DMS53 treated with DMSO at 0.1 percent for 48 hours (cell line): ENCODE measurements at regions not wholly inside any gene's neighbourhood (a gene's known extent, or its start where the extent isn't known, plus 50 kb on each side); places are given as distances from the start of the nearest gene placed in this dataset.
"Not testable (repeated sequence)": the region's sequence is repeated elsewhere in the genome, so short reads cannot be mapped to it uniquely, and the experiment has no call there.

Source experiments
- DNase-seq: peaks from one replicate; lab custom pipeline; 2025; ENCODE audit not compliant: unreplicated experiment; lab: John Stamatoyannopoulos, UW

DNA sequence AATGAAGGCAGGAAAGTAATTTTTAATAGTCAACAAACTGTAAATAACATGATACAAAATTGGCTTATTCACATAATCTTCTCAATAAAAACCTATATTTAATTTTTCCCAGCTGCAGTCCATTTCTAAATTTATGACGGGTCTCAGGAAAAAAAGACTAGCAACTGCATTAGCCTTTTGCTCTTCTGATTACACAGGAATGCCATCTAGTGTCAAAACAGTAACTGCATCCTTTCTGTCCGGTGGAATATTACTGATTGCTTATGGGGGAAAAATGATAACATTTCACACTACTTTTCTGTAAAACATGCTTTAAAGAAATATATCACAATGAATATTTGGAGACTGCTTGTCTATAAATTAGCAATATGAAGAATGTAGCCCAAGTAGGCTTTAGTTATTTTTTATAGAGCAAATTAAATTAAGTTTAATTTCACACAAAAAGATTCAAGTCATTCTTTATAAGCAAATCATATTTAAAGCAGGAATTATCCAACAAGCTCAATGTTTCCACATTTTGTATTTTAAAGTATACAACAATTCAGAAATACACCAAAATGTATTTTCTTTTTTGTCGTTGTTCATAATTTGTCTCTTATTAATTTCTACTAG is 534.7 kb downstream of the CDH10 start:
- peak; percentile 45 for DNase-seq

DNA sequence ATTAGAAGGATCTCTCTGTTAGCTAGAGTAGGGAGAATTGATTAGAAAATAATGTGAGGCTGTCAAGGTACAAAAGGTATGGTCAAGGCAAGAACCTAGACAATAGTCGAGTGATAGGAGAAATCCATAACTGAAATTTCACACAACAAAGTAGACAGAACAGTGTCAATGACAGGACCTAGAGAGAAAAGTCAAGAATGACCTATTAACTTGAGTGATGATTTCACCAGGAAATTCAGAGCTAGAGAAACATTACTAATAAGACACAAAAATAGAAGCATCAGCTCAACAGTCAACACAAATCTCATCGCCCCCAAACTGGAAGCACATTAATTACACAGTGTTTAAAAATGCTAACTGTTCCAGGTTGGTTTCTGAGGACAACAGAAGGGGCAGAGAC is 532.4 kb downstream of the CDH10 start:
- no peak for DNase-seq

DNA sequence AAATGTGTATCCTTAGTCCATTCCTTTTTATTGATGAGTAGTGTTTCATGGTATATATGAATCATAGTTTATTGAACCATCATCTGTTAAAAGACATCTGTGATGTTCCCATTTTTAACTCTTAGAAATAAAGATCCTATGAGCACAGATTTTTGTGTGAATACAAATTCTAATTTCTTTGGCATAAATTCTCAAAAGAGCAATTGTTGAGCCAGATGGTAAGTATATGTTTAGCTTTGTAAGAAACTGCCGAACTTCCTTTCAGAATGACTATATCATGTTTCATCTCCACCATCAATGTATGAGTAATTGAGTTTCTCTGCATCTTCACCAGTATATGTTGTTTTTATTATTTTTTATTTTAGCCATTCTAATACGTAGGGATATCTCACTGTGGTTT is 526.4 kb downstream of the CDH10 start:
- no peak for DNase-seq

DNA sequence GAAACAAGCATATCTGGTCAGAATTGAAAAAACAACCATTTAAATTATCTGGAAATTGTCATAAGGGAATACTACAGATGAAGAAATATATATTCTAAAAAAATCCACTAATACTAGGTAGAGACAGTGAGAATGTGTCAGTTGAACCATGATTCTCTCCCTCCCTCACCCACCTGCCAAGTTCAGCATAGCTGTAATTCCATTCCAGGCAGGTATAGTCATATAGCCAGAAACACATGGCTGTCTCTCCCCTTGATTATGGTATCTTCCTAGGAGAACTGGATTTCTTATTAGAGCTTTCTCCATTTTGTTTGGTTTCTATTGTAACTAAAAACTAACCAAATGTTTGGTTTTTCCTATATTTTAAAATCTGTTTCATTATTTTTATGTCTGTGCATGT is 509.2 kb downstream of the CDH10 start:
- no peak for DNase-seq

DNA sequence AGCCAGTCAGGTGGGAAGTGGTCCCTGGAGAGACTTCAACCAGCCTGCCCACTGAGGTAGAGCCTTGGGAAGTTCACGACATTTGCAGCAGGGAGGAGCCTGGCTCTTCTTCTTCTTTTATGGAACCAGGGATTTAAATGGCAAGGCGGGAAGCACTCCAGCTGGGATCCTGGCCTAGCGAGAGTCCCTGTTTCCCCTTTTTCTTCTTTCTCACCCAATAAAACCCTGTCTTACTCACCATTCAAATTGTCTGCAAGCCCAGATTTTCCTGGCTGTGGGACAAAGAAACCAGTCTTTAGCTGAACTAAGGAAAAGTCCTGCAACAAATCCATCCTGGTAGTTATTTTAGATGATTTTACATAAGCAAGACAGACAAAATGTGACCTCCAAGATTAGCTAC is 503.7 kb downstream of the CDH10 start:
- DNase-seq = no peak

DNA sequence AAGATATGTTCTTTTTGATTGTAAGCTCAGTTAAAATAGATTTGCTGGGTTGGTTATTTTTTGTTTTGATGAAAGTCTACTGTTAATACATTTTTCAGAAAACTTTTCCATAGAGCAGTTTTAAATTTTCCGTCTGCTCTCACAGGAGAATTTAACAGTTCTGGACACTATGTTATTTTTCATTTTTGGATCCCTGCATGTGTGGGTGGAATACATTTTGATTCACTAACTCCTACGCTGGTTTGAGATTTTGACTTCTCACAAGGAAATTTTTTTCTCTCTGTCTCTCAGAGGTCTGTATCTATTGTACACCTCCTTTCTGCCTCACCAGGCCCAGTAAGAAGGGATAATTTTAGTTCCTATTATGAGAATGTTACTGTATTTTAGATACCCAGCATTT is 502.4 kb downstream of the CDH10 start:
- no peak for DNase-seq

DNA sequence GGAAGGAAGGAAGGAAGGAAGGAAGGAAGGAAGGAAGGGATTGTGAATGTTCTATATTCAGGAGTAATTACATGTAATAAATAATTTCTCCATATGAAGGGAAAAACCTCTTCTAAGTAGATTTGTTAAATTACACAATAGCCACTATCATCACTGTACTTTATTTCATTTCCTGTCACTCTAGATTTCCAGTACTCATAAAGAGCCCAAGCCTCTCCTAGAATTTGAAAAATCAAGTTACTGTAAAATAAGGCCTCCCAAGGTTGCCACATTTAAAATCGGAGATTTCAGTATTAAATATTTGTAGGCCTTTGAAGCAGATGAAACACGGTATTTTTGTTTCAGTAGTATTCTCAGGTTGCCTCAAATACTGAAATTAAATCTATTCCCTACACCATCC is 499.0 kb downstream of the CDH10 start:
- DNase-seq = no peak

DNA sequence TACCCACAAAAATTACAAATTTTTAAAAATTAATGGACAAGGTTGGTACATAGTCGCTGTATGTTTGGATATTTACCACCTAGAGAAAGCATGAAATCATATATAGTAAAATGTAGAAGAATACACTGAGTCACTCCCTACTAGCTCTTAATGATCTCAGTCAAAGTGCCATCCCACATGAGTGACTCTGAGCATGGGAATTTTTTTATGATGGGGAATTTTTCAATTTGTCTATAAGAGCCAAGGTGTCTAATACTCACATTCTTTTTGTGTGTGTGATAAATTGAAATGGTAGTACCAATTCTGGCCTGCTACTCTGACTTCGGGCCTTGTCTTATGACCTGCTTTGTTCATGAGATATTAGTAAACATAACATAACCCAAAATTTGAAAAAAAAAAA is 483.2 kb downstream of the CDH10 start:
- no peak for DNase-seq

DNA sequence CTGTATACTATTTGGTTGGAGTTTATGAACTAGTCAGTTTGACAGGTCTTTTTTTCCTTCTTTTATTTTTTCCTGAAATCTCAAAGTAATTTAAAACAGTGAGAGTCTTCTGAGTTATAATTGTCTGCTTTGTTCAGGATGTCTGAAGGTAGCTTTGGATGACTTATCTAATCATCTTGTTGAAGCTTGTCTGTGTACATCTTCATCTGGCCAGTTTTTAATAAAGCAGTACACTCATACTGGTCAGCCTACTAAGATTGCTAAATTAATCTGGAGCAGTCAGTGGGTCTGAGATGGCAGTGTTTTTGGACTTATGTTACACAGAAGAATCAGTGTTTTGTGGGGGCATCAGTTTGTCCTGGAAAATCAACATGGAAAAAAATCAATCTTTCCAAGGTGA is 482.4 kb downstream of the CDH10 start:
- DNase-seq = no peak

DNA sequence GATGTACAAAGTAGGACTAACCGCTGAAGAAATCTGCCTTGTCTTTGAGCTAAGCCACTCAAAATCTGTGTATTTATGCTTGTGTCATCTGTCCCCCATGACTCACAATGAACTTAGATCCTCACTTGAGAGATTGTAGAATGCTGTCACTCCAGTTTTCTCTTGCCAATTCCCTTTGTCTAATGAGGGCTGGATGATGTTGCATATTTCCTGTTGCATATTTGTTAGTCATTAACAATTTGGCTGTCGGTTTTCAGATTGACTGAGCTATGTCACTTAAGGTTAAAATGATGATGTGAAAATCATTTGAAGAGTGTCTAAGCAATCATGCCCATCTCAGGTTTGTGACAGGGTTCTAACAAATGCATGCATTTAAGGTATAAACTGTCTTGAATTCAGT is 481.7 kb downstream of the CDH10 start:
- peak; percentile 54 for DNase-seq

DNA sequence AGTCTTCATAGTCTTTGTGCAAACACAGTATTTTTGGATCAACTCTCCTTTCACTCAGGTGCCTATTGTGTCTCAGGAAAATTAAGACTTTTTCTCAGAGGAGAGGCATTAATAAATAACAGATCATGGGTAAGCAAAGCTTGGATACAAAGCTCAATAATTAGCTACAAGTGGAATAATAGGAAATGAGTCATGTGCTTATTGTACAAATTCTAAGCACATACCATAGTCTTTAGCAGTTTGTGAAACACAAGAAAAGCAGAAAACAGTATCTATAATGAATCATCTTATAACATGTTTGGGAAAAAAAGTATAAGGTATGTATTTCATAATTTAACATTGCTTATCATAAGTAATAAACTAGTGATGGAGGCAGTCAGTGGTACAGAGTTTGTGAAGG is 477.0 kb downstream of the CDH10 start:
- DNase-seq = no peak

DNA sequence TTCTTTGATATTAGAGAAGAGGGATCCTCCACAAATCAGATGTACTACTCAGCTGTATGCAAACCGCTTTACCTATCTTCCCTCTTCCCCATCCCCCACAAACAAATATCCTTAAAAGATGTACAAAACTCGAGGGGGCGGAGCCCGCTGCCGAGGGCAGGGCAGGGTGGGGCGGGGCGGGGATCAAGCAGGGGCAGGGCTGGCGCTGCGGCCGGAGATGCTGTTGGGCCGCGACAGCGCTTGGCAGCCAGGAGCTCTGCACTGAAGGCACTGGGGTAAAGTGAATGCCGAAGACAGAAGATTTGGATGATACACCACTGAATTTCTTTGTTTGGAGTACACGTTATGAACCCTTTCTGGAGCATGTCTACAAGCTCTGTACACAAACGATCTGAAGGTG is 474.8 kb downstream of the CDH10 start:
- no peak for DNase-seq

DNA sequence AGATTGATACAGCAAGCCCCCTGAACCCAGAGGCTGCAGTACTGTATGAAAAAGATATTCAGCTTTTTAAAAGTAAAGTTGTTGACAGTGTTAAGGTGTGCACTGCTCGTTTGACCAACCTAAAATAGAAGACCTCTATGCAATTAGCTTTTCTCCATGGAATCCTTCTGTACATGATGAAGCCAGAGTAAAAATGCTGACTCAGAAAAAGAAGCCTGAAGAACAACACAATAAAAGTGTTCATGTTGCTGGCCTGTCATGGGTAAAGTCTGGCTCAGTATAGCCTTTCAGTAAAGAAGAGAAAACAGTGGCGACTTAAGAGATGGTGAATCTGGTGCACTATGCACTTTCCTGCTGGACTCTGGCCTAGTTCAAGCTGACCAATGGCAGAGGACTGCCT is 473.8 kb downstream of the CDH10 start:
- not testable (repeated sequence) for DNase-seq

DNA sequence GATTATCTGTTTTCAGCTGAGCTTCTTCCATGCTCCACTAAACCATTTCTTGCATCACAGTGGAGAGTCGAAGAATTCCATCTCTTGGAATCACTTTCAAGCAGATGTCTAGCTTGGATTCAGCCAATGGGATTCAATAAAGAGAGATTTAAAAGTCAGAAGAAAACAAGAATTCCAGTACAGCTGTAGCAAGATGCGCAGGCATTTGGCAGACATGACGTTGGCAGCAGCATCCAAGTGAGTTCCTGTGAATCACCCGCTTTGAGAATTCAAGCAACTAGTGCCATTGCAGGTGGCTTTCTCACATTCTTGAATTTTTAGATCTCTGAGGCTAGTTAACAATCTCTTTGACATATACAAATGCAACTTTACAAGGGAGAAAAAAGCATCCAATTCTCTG is 467.0 kb downstream of the CDH10 start:
- DNase-seq = no peak

DNA sequence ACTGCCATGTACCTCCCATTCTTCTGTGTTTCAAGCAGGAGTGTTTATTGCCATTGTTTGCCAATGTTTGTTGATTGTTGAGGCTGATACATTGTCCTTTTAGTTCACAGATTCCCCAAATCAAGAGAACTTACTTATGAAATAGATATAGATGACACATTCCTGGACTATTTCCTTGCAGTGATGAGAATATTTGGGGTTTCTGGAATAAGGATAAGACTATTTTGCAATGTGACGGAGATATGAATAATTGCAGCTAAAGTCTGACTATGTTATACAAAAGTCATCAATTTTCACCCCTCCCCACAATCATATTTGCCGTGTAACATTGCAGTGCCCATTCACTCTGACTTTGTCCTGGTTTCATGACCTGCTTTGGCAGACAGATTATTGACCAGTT is 460.8 kb downstream of the CDH10 start:
- DNase-seq = no peak

DNA sequence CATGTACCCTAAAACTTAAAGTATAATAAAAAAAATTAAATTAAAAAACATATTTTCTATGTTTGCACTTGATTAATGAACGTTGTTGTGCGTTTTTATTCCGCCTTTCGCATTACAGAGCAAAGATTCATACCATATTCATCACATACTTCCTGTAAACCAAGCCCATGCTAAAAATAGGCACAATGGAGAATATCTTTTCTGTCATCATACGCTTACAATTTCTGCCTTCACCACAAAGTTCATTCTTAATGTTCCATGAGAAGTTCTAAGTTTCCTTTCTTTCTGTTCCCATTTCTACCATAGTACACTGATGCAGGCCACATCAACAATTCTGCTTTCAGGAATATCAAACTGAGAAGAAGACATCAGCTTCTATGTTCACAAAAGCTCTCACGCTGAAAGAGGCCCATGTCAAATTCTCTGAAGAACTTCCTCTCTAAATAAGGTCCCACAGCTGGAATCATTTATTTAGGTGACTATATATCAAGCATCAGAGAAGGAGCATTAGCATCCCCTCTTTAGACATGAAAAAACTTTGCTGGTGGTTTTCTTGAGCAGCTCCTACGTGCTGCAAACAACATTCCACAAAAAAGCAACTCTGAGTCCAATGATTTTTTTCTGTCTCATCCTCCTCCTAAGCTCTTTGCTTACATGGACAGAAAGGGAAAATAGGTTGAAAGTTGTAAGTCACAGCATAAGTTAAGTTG is 456.4 kb downstream of the CDH10 start:
- DNase-seq = no peak

DNA sequence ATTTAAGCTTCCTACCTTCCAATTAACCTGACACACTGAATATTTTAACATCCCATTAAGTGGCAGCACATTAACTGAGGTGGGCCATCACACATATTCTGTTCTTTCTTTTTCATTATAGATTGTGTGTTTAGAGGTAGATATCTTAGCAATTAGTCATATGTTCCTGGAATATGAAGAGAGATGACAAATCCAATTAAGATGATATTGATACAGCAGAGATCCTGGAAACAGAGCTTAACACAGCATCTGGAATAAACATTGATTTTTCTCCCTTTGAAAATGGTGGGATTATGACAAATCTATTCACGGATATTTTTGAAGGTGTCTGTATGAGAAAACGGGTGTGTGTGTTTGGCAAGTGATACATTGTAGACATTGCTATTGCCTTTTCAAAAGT is 448.0 kb downstream of the CDH10 start:
- no peak for DNase-seq

DNA sequence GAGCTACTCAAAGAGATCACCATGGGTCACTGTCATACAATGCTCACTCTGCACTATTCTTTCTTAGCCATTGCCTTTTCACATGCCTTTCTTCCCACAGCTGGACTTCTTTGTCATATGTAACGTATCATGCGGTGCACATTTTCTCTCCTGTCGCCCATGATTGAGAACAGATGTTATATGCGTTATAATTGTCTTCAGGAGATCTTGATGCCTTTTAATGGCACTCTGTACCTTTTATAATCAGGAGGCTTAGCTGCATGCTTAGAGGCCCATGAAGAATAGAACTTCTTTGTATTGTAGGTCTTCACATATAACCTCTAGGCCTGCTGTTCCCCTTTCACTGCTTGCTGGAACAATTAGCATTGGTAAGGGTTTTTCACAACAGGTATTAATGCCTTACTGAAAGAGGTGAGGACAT is 436.1 kb downstream of the CDH10 start:
- DNase-seq = no peak

DNA sequence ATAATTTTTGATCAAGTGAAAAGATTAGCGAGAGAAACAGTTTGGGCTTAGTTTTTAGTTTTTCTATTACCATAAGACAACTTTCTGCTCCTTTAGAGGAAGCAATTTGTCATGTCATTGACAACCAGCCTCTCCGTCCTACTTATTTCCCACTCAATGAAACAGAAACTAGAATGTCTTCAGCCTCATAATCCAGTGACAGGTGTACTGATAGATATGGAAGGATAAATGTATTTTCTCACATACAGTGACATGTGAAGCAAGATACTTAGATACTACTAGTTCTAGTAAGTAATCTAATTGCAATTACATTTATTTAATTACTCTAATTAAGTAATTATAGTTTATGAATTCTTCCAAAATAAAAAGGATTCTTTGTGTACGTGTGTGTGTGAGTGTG is 429.7 kb downstream of the CDH10 start:
- DNase-seq = no peak

DNA sequence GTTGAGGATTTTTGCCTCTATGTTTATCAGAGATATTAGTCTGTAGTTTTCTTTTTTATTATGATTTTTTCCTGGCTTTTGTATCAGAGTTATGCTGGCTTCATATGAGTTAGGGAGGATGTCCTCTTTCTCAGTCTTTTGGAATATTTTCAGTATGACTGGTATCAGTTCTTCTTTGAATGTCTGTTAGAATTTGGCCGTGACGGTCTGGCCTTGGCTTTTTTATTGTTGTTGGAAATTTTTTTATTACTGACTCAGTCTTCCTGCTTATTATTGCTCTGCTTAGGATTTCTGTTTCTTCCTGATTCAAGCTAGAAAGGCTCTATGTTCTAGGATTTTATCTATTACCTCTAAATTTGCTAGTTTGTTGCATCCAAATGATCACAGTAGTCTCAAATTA is 421.9 kb downstream of the CDH10 start:
- DNase-seq = no peak

DNA sequence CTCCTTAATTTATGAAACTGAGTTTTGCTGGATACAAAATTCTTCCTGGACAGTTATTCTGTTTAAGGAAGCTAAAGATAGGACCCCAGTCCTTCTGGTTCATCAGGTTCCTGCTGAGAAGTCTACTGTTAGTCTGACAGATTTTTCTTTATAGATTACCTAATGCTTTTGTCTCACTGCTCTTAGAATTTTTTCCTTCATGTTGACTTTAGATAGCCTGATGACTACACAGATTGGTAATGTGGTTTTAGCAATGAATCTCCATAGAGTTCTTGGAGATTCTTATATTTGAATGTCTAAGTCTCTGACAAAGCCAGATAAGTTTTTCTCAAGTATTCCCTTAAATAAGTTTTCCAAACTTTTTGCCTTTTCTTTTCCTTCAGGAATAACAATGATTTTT is 419.7 kb downstream of the CDH10 start:
- no peak for DNase-seq

DNA sequence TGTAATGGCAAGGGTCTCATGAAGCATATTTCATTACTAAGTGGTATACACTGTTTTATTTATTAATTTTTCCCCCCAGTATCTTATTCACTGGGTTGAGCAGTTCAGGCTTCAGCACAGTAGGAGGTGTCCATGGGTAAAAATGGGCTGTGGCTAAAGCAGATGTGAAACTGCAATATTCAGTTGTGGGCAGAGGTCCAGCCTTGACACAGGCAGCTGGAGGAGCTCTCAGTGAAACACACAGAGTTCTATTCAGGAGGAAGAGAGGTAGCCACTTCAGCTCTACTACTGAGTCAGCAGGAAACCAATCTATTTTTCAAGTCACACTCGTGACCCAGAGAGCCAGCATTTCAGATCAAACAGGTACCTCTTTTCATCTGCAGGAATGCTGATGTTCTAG is 418.3 kb downstream of the CDH10 start:
- no peak for DNase-seq

DNA sequence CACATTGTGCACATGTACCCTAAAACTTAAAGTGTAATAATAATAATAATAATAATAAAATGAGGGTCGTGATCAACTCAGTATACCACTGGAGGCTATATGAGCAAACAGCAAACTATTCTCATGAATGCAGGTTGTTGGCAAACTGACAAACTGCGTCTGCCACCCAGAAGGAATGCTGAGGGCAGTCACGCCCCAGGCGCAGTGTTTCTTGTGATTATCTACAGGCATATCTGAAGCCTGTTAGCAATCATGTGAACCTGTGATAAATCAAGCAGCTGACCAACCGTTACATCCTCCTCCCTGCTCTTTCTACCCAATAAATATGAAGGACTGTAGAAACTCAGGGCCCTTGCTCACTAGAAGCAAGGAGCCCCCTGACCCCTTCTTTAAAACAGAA is 416.9 kb downstream of the CDH10 start:
- not testable (repeated sequence) for DNase-seq
